ENCODE measurements at regions not wholly inside any gene's neighbourhood (a gene's known extent, or its start where the extent isn't known, plus 50 kb on each side); places are given as distances from the start of the nearest gene placed in this dataset.

GRCh38 chr20:48478370-48478769 lies 349.4 kb downstream of the PREX1 start:
- TF ChIP-seq ELF4 (IDR thresholded peaks at IDR 0.05): no peak
- no peak for TF ChIP-seq CTBP1 (IDR thresholded peaks at IDR 0.05; ENCODE audit: borderline replicate concordance)
- no peak for TF ChIP-seq PKNOX1 (IDR thresholded peaks at IDR 0.05)
- TF ChIP-seq SUZ12 (IDR thresholded peaks at IDR 0.05): no peak
- TF ChIP-seq HDGF (IDR thresholded peaks at IDR 0.05; ENCODE audit: borderline replicate concordance): no peak
- TF ChIP-seq FOXA1 (IDR thresholded peaks at IDR 0.05): no peak
- TF ChIP-seq SP1 (IDR thresholded peaks at IDR 0.05): no peak
- TF ChIP-seq FOXK2 (IDR thresholded peaks at IDR 0.05): no peak
- no peak for TF ChIP-seq ARNT (IDR thresholded peaks at IDR 0.05)
- TF ChIP-seq NFRKB (IDR thresholded peaks at IDR 0.05): no peak
- no peak for TF ChIP-seq L3MBTL2 (conservative IDR thresholded peaks at IDR 0.05)
- TF ChIP-seq FOXM1 (IDR thresholded peaks at IDR 0.05; ENCODE audit: borderline replicate concordance): no peak
- no peak for TF ChIP-seq LEF1 (IDR thresholded peaks at IDR 0.05; ENCODE audit: borderline replicate concordance)

Data from HEK293T (cell line).